ENCODE measurements at regions not wholly inside any gene's neighbourhood (a gene's known extent, or its start where the extent isn't known, plus 50 kb on each side); places are given as distances from the start of the nearest gene placed in this dataset.

GRCh38 chr1:209398313-209398991, 185.1 kb upstream of the CAMK1G start:
- Histone ChIP-seq H3K36me3 (ENCODE audit: control insufficient read depth, insufficient read depth, low read length) (no peaks in the 10 kb centered on the region), H3K4me3 (ENCODE audit: low read length) (no peak overlapping the region), H3K27me3 (ENCODE audit: control insufficient read depth, insufficient read depth, low read length, poor library complexity, severe bottlenecking) (no peaks in the 10 kb centered on the region), H3K4me1 (ENCODE audit: control insufficient read depth, insufficient read depth, low read length) (peaks cover 9% of the 10 kb centered on the region), H3K9me3 (ENCODE audit: control insufficient read depth, low read length) (no peaks in the 10 kb centered on the region), H3K27ac (ENCODE audit: low read depth, low read length) (no peak overlapping the region), H3K9ac (ENCODE audit: extremely low read depth, low read length, poor library complexity, severe bottlenecking) (no peak overlapping the region)
- no peaks in the 10 kb centered on the region for H3K9me3 Mint-ChIP-seq
- H3K4me3 Mint-ChIP-seq = peak overlapping the region; percentile 5
- no peaks in the 10 kb centered on the region for H3K36me3 Mint-ChIP-seq (ENCODE audit: low read depth)
- peak; percentile 85 for DNase-seq
- TF ChIP-seq CTCF (conservative IDR thresholded peaks at IDR 0.05) = no peak
- peaks cover 45% of the 10 kb centered on the region for H3K4me1 Mint-ChIP-seq
- WGBS, 2 experiments (ENCODE audit: insufficient coverage in 1 of 2, insufficient read length in 1 of 2) = 53 to 56% methylated on average over 4 to 5 of the region's 5 CpGs
- H3K27ac Mint-ChIP-seq = peak overlapping the region; percentile 93
- no peaks in the 10 kb centered on the region for H3K27me3 Mint-ChIP-seq (ENCODE audit: insufficient read depth)

- Histone ChIP-seq H3K9me3 (ENCODE audit: control insufficient read depth, low read length) (no peaks in the 10 kb centered on the region), H3K4me1 (ENCODE audit: control insufficient read depth, insufficient read depth, low read length) (peaks cover 11% of the 10 kb centered on the region), H3K36me3 (ENCODE audit: control insufficient read depth, insufficient read depth, low read length) (no peaks in the 10 kb centered on the region), H3K4me3 (ENCODE audit: low read length) (no peak overlapping the region), H3K27ac (ENCODE audit: low read depth, low read length) (no peak overlapping the region), H3K9ac (ENCODE audit: extremely low read depth, low read length, poor library complexity, severe bottlenecking) (no peak overlapping the region), H3K27me3 (ENCODE audit: control insufficient read depth, insufficient read depth, low read length, poor library complexity, severe bottlenecking) (no peaks in the 10 kb centered on the region)
- Mint-ChIP-seq H3K4me3 (no peak overlapping the region), H3K4me1 (peaks cover 45% of the 10 kb centered on the region), H3K9me3 (no peaks in the 10 kb centered on the region), H3K36me3 (ENCODE audit: low read depth) (no peaks in the 10 kb centered on the region), H3K27me3 (ENCODE audit: insufficient read depth) (no peaks in the 10 kb centered on the region), H3K27ac (peak overlapping the region; percentile 84)
- DNase-seq = no peak
- TF ChIP-seq CTCF (conservative IDR thresholded peaks at IDR 0.05) = no peak
- 86% methylated on average over 1 of the region's 1 CpG; no CpG with 5 or more reads in 1 of the 2 experiments for WGBS, 2 experiments (ENCODE audit: insufficient coverage in 1 of 2, insufficient read length in 1 of 2)
Measured at GRCh38 chr1:209399800-209400199, 183.7 kb upstream of the CAMK1G start.

GRCh38 chr1:209400351-209401220, 182.9 kb upstream of the CAMK1G start:
- Histone ChIP-seq H3K27ac (ENCODE audit: low read depth, low read length) (no peak overlapping the region), H3K4me3 (ENCODE audit: low read length) (no peak overlapping the region), H3K27me3 (ENCODE audit: control insufficient read depth, insufficient read depth, low read length, poor library complexity, severe bottlenecking) (no peaks in the 10 kb centered on the region), H3K9ac (ENCODE audit: extremely low read depth, low read length, poor library complexity, severe bottlenecking) (no peak overlapping the region), H3K4me1 (ENCODE audit: control insufficient read depth, insufficient read depth, low read length) (peaks cover 11% of the 10 kb centered on the region), H3K36me3 (ENCODE audit: control insufficient read depth, insufficient read depth, low read length) (no peaks in the 10 kb centered on the region), H3K9me3 (ENCODE audit: control insufficient read depth, low read length) (no peaks in the 10 kb centered on the region)
- Mint-ChIP-seq H3K27ac (no peak overlapping the region), H3K4me3 (no peak overlapping the region), H3K4me1 (peaks cover 38% of the 10 kb centered on the region), H3K9me3 (no peaks in the 10 kb centered on the region), H3K27me3 (ENCODE audit: insufficient read depth) (no peaks in the 10 kb centered on the region), H3K36me3 (ENCODE audit: low read depth) (no peaks in the 10 kb centered on the region)
- TF ChIP-seq CTCF (conservative IDR thresholded peaks at IDR 0.05) = no peak
- 93 to 100% methylated on average over 3 to 7 of the region's 7 CpGs for WGBS, 2 experiments (ENCODE audit: insufficient coverage in 1 of 2, insufficient read length in 1 of 2)
- DNase-seq = no peak

Measured in endodermal cell (in vitro differentiated cells).